ENCODE measurements at regions not wholly inside any gene's neighbourhood (a gene's known extent, or its start where the extent isn't known, plus 50 kb on each side); places are given as distances from the start of the nearest gene placed in this dataset.

DNA sequence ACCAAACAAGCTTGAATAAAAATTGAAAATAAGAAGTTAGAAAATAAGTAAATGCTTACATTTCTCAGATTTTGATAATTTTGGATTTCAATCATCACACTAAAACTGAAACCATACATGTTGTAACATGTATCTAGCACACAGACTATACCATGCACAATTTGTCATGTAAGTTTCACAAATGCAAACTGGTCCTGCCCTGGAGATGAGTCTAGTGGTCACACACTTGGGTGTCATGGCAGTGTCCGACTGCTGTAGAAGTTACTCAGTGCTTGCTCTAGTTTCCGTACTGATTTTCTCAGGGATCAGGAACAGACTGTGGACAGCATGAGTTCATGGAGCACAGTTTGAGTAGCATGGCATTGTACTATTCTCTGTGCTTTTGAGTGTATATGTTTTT, 182.9 kb upstream of the RMP24 start:
- TF ChIP-seq, protein P1, sequence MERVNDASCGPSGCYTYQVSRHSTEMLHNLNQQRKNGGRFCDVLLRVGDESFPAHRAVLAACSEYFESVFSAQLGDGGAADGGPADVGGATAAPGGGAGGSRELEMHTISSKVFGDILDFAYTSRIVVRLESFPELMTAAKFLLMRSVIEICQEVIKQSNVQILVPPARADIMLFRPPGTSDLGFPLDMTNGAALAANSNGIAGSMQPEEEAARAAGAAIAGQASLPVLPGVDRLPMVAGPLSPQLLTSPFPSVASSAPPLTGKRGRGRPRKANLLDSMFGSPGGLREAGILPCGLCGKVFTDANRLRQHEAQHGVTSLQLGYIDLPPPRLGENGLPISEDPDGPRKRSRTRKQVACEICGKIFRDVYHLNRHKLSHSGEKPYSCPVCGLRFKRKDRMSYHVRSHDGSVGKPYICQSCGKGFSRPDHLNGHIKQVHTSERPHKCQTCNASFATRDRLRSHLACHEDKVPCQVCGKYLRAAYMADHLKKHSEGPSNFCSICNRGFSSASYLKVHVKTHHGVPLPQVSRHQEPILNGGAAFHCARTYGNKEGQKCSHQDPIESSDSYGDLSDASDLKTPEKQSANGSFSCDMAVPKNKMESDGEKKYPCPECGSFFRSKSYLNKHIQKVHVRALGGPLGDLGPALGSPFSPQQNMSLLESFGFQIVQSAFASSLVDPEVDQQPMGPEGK (CRISPR knock-in tag; IDR thresholded peaks at IDR 0.05; ENCODE audit: borderline replicate concordance), result no peak
- TF ChIP-seq, protein P2, sequence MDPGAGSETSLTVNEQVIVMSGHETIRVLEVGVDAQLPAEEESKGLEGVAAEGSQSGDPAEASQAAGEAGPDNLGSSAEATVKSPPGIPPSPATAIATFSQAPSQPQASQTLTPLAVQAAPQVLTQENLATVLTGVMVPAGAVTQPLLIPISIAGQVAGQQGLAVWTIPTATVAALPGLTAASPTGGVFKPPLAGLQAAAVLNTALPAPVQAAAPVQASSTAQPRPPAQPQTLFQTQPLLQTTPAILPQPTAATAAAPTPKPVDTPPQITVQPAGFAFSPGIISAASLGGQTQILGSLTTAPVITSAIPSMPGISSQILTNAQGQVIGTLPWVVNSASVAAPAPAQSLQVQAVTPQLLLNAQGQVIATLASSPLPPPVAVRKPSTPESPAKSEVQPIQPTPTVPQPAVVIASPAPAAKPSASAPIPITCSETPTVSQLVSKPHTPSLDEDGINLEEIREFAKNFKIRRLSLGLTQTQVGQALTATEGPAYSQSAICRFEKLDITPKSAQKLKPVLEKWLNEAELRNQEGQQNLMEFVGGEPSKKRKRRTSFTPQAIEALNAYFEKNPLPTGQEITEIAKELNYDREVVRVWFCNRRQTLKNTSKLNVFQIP (CRISPR knock-in tag; IDR thresholded peaks at IDR 0.05; ENCODE audit: borderline replicate concordance, low read depth), result no peak
- no peak for TF ChIP-seq ZNF8 (CRISPR knock-in tag; IDR thresholded peaks at IDR 0.05)
- no peak for TF ChIP-seq ZNF565 (CRISPR knock-in tag; conservative IDR thresholded peaks at IDR 0.05; ENCODE audit: low read depth)
- no peak for TF ChIP-seq ESRRG (CRISPR knock-in tag; IDR thresholded peaks at IDR 0.05)
- TF ChIP-seq SNAI2 (CRISPR knock-in tag; IDR thresholded peaks at IDR 0.05), result no peak
- TF ChIP-seq, protein P3, sequence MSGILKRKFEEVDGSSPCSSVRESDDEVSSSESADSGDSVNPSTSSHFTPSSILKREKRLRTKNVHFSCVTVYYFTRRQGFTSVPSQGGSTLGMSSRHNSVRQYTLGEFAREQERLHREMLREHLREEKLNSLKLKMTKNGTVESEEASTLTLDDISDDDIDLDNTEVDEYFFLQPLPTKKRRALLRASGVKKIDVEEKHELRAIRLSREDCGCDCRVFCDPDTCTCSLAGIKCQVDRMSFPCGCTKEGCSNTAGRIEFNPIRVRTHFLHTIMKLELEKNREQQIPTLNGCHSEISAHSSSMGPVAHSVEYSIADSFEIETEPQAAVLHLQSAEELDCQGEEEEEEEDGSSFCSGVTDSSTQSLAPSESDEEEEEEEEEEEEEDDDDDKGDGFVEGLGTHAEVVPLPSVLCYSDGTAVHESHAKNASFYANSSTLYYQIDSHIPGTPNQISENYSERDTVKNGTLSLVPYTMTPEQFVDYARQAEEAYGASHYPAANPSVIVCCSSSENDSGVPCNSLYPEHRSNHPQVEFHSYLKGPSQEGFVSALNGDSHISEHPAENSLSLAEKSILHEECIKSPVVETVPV (CRISPR knock-in tag; IDR thresholded peaks at IDR 0.05), result no peak
- no peak for TF ChIP-seq TOX (CRISPR knock-in tag; IDR thresholded peaks at IDR 0.05; ENCODE audit: borderline replicate concordance)
- no peak for TF ChIP-seq ARNTL (CRISPR knock-in tag; IDR thresholded peaks at IDR 0.05; ENCODE audit: borderline replicate concordance, low read depth)
- TF ChIP-seq PPARA (CRISPR knock-in tag; IDR thresholded peaks at IDR 0.05; ENCODE audit: borderline replicate concordance), result no peak
- no peak for TF ChIP-seq ZFP3 (CRISPR knock-in tag; IDR thresholded peaks at IDR 0.05)
- TF ChIP-seq ZC3H10 (CRISPR knock-in tag; IDR thresholded peaks at IDR 0.05), result no peak
- TF ChIP-seq OSR1 (CRISPR knock-in tag; IDR thresholded peaks at IDR 0.05), result no peak
- TF ChIP-seq ISL1 (CRISPR knock-in tag; IDR thresholded peaks at IDR 0.05), result no peak
- TF ChIP-seq TCF4 (CRISPR knock-in tag; IDR thresholded peaks at IDR 0.05; ENCODE audit: borderline replicate concordance), result no peak
- TF ChIP-seq, protein P4, sequence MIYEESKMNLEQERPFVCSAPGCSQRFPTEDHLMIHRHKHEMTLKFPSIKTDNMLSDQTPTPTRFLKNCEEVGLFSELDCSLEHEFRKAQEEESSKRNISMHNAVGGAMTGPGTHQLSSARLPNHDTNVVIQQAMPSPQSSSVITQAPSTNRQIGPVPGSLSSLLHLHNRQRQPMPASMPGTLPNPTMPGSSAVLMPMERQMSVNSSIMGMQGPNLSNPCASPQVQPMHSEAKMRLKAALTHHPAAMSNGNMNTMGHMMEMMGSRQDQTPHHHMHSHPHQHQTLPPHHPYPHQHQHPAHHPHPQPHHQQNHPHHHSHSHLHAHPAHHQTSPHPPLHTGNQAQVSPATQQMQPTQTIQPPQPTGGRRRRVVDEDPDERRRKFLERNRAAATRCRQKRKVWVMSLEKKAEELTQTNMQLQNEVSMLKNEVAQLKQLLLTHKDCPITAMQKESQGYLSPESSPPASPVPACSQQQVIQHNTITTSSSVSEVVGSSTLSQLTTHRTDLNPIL (CRISPR knock-in tag; IDR thresholded peaks at IDR 0.05; ENCODE audit: low read depth), result no peak
- no peak for TF ChIP-seq ZFP30 (CRISPR knock-in tag; IDR thresholded peaks at IDR 0.05)
- no peak for TF ChIP-seq ZNF70 (CRISPR knock-in tag; IDR thresholded peaks at IDR 0.05)

DNA sequence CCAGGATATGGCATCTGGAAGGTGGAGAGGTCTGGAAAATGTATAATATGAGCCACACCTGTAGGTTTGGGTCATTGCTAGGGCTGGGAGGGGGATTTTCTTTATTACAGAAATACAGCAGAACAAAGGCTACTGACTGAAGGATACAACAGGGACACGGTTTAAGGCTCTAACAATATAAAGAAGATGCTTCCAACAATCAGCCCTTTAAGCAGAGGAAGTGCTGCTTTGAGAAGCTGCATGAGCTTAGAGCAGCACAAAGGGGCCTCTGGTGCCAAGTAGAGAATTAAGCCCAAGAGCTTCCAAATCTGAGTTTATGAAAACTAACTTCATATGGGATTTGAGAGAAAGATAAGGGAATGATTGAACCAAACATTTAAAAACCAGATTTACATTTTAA, 174.5 kb upstream of the RMP24 start:
- ATAC-seq, result no peak
- TF ChIP-seq ISL1 (CRISPR knock-in tag; IDR thresholded peaks at IDR 0.05) (no peak), TCF4 (CRISPR knock-in tag; IDR thresholded peaks at IDR 0.05; ENCODE audit: borderline replicate concordance) (no peak), ZC3H10 (CRISPR knock-in tag; IDR thresholded peaks at IDR 0.05) (no peak), SNAI2 (CRISPR knock-in tag; IDR thresholded peaks at IDR 0.05) (no peak), PPARA (CRISPR knock-in tag; IDR thresholded peaks at IDR 0.05; ENCODE audit: borderline replicate concordance) (no peak)
- TF ChIP-seq, protein P3 (CRISPR knock-in tag; IDR thresholded peaks at IDR 0.05), result no peak

More for the DNA sequence above, 182.9 kb upstream of the RMP24 start:
- no peak for ATAC-seq

DNA sequence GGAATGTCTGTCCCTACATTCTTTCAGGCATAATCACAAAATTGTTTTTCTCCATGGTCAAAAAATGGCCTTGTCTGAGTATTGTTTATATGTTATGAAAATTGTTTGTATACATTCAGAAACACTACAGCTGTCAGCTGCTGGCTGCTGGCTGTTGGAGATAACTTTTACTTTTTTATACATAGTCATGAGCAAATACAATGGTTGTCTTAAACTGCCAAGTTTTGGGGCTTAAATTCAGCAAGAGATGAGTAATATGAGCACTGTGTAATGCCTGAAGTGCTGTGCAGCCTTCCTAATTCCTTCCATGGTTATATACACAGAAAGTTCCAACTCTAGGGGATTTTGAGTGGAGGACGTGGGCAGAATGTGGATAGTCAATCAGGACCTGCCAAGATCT, 168.9 kb upstream of the RMP24 start:
- TF ChIP-seq ZNF565 (CRISPR knock-in tag; conservative IDR thresholded peaks at IDR 0.05; ENCODE audit: low read depth), result no peak
- TF ChIP-seq ZFP3 (CRISPR knock-in tag; IDR thresholded peaks at IDR 0.05), result no peak
- TF ChIP-seq OSR1 (CRISPR knock-in tag; IDR thresholded peaks at IDR 0.05), result no peak
- TF ChIP-seq, protein P4 (CRISPR knock-in tag; IDR thresholded peaks at IDR 0.05; ENCODE audit: low read depth), result no peak
- no peak for TF ChIP-seq TOX (CRISPR knock-in tag; IDR thresholded peaks at IDR 0.05; ENCODE audit: borderline replicate concordance)
- TF ChIP-seq CSDC2 (CRISPR knock-in tag; IDR thresholded peaks at IDR 0.05), result no peak
- no peak for TF ChIP-seq ARNTL (CRISPR knock-in tag; IDR thresholded peaks at IDR 0.05; ENCODE audit: borderline replicate concordance, low read depth)
- no peak for ATAC-seq

Measured in SK-N-SH treated with all-trans-retinoic acid at 6 μM for 48 hours (cell line).